HG03520 (cell line): ENCODE measurements at regions not wholly inside any gene's neighbourhood (a gene's known extent, or its start where the extent isn't known, plus 50 kb on each side); places are given as distances from the start of the nearest gene placed in this dataset.
A peak's percentile ranks its signal among the peaks of the same experiment; 100 is the strongest.

Experiments used
- ATAC-seq: cut with Tn5 transposase; IDR thresholded peaks from one replicate; pipeline ENCODE4 v1.9.1; 2021; ENCODE audit warnings: mild to moderate bottlenecking, moderate library complexity; ENCODE audit not compliant: unreplicated experiment

DNA sequence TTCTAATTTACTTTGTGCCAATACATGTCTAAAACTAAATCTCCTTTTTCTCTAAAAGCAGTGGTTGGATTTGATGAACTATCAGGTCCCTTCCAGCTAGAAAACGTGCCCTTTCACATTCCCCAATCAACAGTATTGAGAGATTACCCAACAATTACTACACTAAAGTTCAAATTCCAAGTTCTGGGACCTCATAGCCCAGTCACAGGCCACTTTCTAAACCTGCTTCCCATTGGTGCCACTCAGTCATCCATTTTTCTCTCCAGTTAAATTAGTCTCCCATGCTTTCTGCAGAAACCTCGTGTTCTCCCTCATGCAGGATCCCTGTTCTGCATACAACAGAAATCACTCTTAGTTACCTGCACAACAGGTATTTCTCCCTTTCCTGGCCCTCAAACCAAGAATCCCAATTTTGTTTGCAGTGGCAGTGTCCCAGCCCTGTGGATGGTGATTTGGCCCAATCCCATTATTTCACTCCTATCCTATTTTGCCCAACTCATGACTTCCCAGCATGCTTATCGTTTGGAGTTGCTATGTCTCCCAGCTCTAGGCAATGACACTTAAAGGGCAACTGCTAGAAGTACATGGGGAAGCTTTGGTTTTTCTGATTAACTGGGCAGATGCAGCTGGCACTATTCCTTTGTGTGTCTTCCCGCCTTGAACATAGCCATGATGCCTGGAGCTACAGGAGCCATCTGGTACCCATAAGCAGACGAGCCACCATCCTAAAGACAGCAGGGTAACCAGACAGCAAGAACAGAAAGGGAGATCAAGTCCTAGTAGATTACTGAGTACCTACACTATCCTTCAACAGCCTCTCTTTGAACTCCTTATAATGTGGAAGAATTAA, 224.2 kb downstream of the MINAR1 start:
- no peak for ATAC-seq

- ATAC-seq, result no peak
These were observed 225.6 kb downstream of the MINAR1 start for GRCh38 chr15:79657722-79658121.

GRCh38 chr15:79659691-79660090, 227.6 kb downstream of the MINAR1 start:
- ATAC-seq, result no peak

- no peak for ATAC-seq
These were observed 229.3 kb downstream of the MINAR1 start for GRCh38 chr15:79661411-79661810.

- ATAC-seq, result peak; percentile 67
These were observed 223.2 kb downstream of the MTHFS start for GRCh38 chr15:79673416-79674123.

GRCh38 chr15:79674124-79674465, 222.7 kb downstream of the MTHFS start:
- no peak for ATAC-seq

GRCh38 chr15:79675982-79676381, 220.8 kb downstream of the MTHFS start:
- ATAC-seq, result no peak

GRCh38 chr15:79676621-79677020, 220.2 kb downstream of the MTHFS start:
- ATAC-seq, result no peak

GRCh38 chr15:79677241-79677640, 219.6 kb downstream of the MTHFS start:
- no peak for ATAC-seq

- no peak for ATAC-seq
These were observed 218.6 kb downstream of the MTHFS start for GRCh38 chr15:79678032-79678701.

- ATAC-seq, result peak; percentile 53
These were observed 216.1 kb downstream of the MTHFS start for GRCh38 chr15:79680720-79681119.

GRCh38 chr15:79682285-79682684, 214.5 kb downstream of the MTHFS start:
- ATAC-seq, result no peak

DNA sequence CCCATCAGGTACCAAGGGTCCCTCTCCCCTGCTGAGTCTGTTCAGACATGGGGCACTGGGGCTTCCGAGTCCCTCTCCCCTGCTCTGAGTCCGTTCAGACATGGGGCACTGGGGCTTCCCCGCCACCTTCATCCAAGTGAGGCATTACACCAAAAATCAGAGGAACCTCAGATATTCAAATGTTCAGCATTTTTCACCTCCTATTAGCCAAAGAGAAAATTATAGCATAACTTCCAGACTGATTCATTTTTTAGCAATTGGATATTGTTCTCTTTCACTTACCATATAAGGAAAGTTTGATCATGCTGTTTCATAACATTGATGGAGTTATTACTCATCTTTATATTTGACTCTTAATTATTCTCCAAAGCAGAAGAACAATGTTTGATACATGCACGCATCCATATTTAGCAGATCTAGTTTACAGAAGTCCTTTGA, 213.9 kb downstream of the MTHFS start:
- ATAC-seq, result no peak

DNA sequence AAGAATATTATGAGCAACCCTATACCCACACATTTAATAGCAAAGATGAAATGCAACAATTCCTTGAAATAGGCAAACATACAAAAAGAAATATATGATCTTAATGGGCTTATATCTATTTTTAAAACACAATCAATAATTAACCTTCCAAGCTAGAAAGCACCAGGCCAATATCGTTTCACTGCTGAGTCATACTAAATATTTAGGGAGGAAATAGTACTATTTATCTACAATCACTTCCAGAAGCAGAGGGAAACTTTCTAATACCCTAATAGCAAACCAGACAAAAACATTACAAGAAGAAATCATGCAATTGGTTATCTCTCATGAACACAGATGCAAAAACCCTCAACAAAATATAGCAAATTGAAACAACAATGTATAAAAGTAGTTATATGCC, 207.8 kb downstream of the MTHFS start:
- ATAC-seq, result no peak

DNA sequence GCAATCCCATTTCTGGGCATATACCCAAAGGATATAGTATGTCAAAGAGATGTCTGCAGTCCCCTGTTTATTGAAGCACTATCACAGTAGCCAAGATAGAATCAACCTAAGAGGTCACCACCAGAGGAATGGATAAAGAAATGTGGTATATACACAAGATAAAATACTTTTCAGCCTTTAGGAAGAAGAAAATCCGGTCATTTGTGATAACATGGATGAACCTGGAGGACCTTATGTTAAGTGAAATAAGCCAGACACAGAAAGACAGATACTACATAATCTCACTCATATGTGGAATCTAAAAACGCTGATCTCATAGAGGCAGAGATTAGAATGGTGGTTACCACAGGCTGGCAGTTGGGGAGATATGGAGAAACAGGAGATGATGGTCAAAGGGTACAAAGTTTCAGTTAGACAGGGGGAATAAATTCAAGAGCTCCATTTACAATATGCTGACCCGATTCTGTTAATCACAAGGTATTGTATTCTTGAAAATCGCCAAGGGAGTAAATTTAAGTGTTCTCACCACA, 195.8 kb downstream of the MTHFS start:
- no peak for ATAC-seq

DNA sequence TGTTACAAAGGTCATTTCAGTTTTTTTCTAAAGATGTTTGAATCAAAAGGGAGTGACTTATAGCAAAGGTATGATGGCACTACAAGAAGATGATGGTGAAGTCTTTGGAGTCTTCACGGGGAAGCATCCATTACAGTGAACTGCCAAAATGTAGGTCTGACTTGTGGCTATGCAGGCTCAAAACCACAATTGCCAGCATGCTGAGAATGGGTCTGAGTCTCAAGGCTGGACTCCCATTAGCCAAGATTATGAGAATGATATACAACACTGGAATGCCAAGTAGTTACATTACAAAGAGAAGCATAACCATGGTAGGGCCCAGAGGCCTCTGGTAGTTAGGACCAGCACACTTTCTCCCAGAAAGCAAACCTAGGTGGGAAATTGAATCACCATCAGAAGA, 194.2 kb downstream of the MTHFS start:
- ATAC-seq, result no peak

GRCh38 chr15:79721256-79721655, 175.6 kb downstream of the MTHFS start:
- no peak for ATAC-seq

DNA sequence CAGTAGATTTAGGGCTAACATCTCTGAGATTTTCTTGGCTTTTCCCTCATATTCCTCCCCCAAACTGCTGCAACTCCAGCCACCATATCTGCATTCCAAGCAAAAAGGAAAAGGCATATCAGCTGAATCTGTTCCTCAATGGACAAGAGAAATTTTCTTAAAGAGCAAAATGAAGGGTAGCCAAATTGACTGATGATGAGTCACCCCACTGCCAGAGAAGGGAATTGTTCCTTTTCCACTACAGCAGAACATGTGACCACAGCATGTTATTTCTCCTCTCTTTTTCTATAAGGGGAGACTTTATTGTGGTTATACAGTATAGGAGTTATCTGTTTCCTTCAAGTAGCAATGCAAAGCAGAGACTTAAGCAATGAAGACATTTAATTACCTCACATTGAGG, 172.5 kb downstream of the MTHFS start:
- ATAC-seq, result no peak

GRCh38 chr15:79724804-79725203, 172.0 kb downstream of the MTHFS start:
- ATAC-seq, result no peak

- no peak for ATAC-seq
These were observed 167.9 kb downstream of the MTHFS start for GRCh38 chr15:79728867-79729266.

DNA sequence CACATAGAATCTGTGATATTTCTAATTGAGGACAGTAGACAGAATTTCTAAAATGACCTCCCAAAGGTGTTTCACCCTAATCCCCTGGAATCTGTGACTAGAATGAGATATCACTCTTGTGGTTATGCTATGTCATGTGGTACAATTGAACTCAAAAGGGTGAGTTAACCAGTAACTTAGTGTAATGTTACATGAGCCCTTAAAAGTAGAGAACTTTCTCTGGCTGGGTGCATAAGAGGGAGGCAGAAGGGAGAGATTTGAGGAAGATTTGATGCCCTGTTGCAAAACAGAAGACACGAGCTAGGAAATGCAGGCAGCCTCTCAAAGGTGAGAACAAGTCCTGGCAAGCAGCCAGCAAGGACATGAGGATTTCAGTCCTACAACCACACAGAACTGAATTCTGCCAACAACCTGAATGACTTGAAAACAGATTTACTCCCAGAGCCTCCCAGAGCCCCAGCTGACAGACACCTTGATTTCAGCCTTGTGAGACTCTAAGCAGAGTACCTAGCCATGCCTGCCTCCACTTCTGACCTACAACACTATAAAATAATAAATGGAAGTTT, 160.3 kb downstream of the MTHFS start:
- ATAC-seq, result no peak
